Bronchial epithelial cell (primary cell): ENCODE measurements at regions not wholly inside any gene's neighbourhood (a gene's known extent, or its start where the extent isn't known, plus 50 kb on each side); places are given as distances from the start of the nearest gene placed in this dataset.

Experiments used
- DNase-seq: peaks from one replicate; pipeline ENCODE4 v3.0.0-alpha.2; 2010; ENCODE audit warnings: low read depth
- FAIRE-seq: peaks from 2 replicates; lab custom pipeline; 2011; peaks lifted over from hg19 to GRCh38; lab: Jason Lieb, UNC
- H3K27me3 ChIP-seq: 2 replicates; pipeline ENCODE4 v1.5.1; 2011; ENCODE audit warnings: low read length; ENCODE audit not compliant: control insufficient read depth, insufficient read depth
- H3K36me3 ChIP-seq: 2 replicates; pipeline ENCODE4 v1.5.1; 2011; ENCODE audit warnings: low read length; ENCODE audit not compliant: control insufficient read depth, insufficient read depth
- H3K4me3 ChIP-seq: 2 replicates; pipeline ENCODE4 v1.5.1; 2011; ENCODE audit warnings: mild to moderate bottlenecking, low read depth, low read length, control low read depth
- TF ChIP-seq, protein P1 (sequence below): IDR thresholded peaks from 2 replicates; pipeline ENCODE4 v1.5.1; 2011; ENCODE audit warnings: mild to moderate bottlenecking, moderate library complexity, low read length, control low read depth, inconsistent platforms; ENCODE audit not compliant: insufficient read depth, severe bottlenecking

GRCh38 chr6:146944077-146944476, 260.1 kb upstream of the STXBP5 start:
- FAIRE-seq (no peak), DNase-seq (no peak)
- no peak overlapping the region for H3K4me3 ChIP-seq
- TF ChIP-seq, protein P1, sequence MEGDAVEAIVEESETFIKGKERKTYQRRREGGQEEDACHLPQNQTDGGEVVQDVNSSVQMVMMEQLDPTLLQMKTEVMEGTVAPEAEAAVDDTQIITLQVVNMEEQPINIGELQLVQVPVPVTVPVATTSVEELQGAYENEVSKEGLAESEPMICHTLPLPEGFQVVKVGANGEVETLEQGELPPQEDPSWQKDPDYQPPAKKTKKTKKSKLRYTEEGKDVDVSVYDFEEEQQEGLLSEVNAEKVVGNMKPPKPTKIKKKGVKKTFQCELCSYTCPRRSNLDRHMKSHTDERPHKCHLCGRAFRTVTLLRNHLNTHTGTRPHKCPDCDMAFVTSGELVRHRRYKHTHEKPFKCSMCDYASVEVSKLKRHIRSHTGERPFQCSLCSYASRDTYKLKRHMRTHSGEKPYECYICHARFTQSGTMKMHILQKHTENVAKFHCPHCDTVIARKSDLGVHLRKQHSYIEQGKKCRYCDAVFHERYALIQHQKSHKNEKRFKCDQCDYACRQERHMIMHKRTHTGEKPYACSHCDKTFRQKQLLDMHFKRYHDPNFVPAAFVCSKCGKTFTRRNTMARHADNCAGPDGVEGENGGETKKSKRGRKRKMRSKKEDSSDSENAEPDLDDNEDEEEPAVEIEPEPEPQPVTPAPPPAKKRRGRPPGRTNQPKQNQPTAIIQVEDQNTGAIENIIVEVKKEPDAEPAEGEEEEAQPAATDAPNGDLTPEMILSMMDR: no peak
- H3K27me3 ChIP-seq: no peaks in the 10 kb centered on the region
- H3K36me3 ChIP-seq: no peaks in the 10 kb centered on the region

DNA sequence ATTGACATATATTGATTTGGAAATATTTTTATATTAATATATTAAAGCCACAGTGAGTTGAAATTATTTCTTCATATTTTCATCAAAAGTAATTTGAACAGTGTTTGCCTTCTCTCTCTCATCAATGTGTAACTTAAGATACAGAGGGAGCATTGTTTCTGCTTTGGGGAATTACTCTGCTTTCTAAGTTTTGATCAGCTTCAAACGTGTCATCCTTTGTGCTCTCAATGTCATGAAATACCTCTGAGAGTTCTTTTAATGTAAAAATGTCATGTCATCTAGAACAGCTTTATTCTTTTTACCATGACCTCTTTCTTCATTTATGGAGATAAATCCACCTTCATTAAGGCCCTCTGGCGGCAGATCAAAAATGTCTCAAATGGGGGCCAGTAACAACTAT, 259.4 kb upstream of the STXBP5 start:
- FAIRE-seq: no peak
- Histone ChIP-seq H3K36me3 (no peaks in the 10 kb centered on the region), H3K27me3 (no peaks in the 10 kb centered on the region), H3K4me3 (no peak overlapping the region)
- DNase-seq: no peak
- TF ChIP-seq, protein P1: no peak

GRCh38 chr6:146946559-146946958, 257.7 kb upstream of the STXBP5 start:
- Histone ChIP-seq H3K4me3 (no peak overlapping the region), H3K27me3 (no peaks in the 10 kb centered on the region), H3K36me3 (no peaks in the 10 kb centered on the region)
- TF ChIP-seq, protein P1: no peak
- DNase-seq (no peak), FAIRE-seq (no peak)

DNA sequence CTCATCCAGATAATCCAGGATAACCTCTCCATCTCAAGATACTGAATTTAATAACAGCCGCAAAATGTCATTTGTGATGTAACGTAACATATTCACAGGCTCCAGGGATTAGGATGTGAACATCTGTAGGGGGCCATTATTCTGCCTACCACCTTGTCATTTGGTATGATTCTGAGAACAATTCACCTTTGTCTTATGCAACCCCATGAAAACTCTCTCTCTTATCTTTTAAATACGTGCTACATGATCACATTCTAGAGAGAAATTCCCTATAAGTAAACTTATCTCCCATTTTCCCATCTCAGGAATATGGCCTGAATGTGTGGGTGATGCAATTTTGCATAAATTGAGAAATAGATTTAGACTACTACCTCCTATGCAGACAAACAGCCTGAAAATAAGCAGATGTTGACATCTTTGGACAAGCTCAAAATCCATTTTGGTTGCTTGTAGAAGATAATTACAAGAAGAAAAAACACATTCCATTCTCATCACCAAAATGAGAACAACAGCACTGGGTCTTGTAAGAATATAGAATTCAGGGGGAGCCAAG, 255.4 kb upstream of the STXBP5 start:
- Histone ChIP-seq H3K36me3 (no peaks in the 10 kb centered on the region), H3K4me3 (no peak overlapping the region), H3K27me3 (no peaks in the 10 kb centered on the region)
- TF ChIP-seq, protein P1: no peak
- DNase-seq (no peak), FAIRE-seq (no peak)

GRCh38 chr6:146949425-146949824, 254.8 kb upstream of the STXBP5 start:
- FAIRE-seq (no peak), DNase-seq (no peak)
- H3K36me3 ChIP-seq: no peaks in the 10 kb centered on the region
- TF ChIP-seq, protein P1: no peak
- no peak overlapping the region for H3K4me3 ChIP-seq
- H3K27me3 ChIP-seq: no peaks in the 10 kb centered on the region

GRCh38 chr6:146950351-146950835, 253.8 kb upstream of the STXBP5 start:
- Histone ChIP-seq H3K4me3 (no peak overlapping the region), H3K27me3 (no peaks in the 10 kb centered on the region), H3K36me3 (no peaks in the 10 kb centered on the region)
- TF ChIP-seq, protein P1: no peak
- FAIRE-seq (no peak), DNase-seq (peak; percentile 11)
